ENCODE measurements at regions not wholly inside any gene's neighbourhood (a gene's known extent, or its start where the extent isn't known, plus 50 kb on each side); places are given as distances from the start of the nearest gene placed in this dataset.
"Not testable (repeated sequence)": the region's sequence is repeated elsewhere in the genome, so short reads cannot be mapped to it uniquely, and the experiment has no call there.

DNA sequence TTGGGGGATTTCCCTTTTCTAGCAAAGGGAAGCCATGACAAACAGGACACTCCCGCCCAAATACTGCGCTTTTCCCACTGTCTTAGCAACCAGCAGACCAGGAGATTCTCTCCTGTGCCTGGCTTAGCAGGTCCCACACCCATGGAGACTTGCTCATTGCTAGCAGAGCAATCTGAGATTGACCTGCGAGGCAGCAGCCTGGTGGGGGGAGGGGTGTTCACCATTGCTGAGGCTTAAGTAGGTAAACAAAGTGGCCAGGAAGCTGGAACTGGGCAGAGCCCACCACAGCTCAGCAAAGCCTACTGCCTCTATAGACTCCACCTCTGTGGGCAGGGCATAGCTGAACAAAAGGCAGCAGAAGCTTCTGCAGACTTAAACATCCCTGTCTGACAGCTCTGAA, 279.2 kb downstream of the DEPDC1B start:
- H3K27ac Mint-ChIP-seq; H3T11ph ChIP-seq (ENCODE audit: low read length); H3K79me2 ChIP-seq (ENCODE audit: insufficient read depth, low read length); H3K14ac ChIP-seq (ENCODE audit: insufficient read depth, low read length); H3K79me1 ChIP-seq (ENCODE audit: insufficient read depth, low read depth, low read length, poor library complexity, severe bottlenecking); H3K56ac ChIP-seq (ENCODE audit: insufficient read length, low read depth, low read length); H3K9me3 ChIP-seq (ENCODE audit: control insufficient read depth, low read depth, low read length); H4K20me1 ChIP-seq (ENCODE audit: control insufficient read depth, insufficient read depth, insufficient read length); H2BK120ac ChIP-seq (ENCODE audit: low read depth, low read length, poor library complexity, severe bottlenecking); H3K18ac ChIP-seq (ENCODE audit: insufficient read length, low read depth, low read length); H3K23ac ChIP-seq (ENCODE audit: insufficient read length, low read depth, low read length); DNase-seq; H4K8ac ChIP-seq (replicated peaks; ENCODE audit: insufficient read length, low read depth, low read length); H3K4me2 ChIP-seq (ENCODE audit: insufficient read depth, insufficient read length, low read length); H2BK15ac ChIP-seq (ENCODE audit: low read depth, low read length); H2AK5ac ChIP-seq (ENCODE audit: insufficient read length, low read length); H3K4me1 ChIP-seq (ENCODE audit: insufficient read depth, low read length); H2BK12ac ChIP-seq (ENCODE audit: insufficient read length, low read depth, low read length); H3K4ac ChIP-seq (ENCODE audit: low read depth, low read length); H2BK20ac ChIP-seq (ENCODE audit: low read depth, low read length, poor library complexity, severe bottlenecking); H3K4me1 Mint-ChIP-seq; H2BK5ac ChIP-seq (ENCODE audit: insufficient read length, low read length); H3K4me3 Mint-ChIP-seq; H3K27me3 Mint-ChIP-seq (ENCODE audit: low read depth); H4K5ac ChIP-seq (ENCODE audit: insufficient read length, low read depth, low read length); H3K27ac ChIP-seq (ENCODE audit: insufficient read length, low read depth, low read length); H3K27me3 ChIP-seq (ENCODE audit: insufficient read depth, low read length); H2AFZ ChIP-seq (ENCODE audit: low read length); H3K23me2 ChIP-seq (ENCODE audit: insufficient read length, low read depth, low read length, poor library complexity, severe bottlenecking); H3K9ac ChIP-seq (ENCODE audit: extremely low read depth, insufficient read length, low read length); H4K91ac ChIP-seq (ENCODE audit: insufficient read length, low read depth, low read length): not testable (repeated sequence)
- no CpG with 5 or more reads among the region's 3 CpGs for WGBS (ENCODE audit: extremely low coverage, insufficient read length, low lambda C conversion rate)
- peaks cover 2 to 16% (median 12%) of the 10 kb centered on the region in 3 experiments; a peak in 5 of 7 replicates for H3K36me3 Mint-ChIP-seq (ENCODE audit: insufficient read depth in 1 of 3, low read depth in 3 of 3)
- peaks cover 24 to 28% of the 10 kb centered on the region in 2 experiments for H3K9me3 Mint-ChIP-seq

Measured in H9 (cell line).